ENCODE measurements at regions not wholly inside any gene's neighbourhood (a gene's known extent, or its start where the extent isn't known, plus 50 kb on each side); places are given as distances from the start of the nearest gene placed in this dataset.

DNA sequence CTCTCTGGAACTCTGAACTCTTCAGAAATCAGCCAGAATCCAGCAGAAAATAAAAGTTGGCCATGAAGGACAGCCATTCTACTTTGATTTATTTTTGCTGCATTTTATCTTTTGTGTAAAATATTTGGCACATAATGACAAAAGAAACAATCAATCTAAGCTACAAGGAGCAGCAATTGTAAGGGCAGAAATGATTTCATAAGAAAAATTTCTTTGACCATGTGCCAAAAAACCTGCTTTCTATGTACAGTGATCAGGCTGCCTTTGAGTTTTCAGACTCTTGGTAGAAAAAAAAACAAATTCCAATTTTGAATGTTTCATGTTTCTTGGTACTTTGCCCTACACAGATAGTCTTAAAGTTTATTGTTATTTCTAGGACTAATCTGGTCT, 69.8 kb upstream of the SLC1A3 start:
- TF ChIP-seq POLR2A (IDR thresholded peaks at IDR 0.05; ENCODE audit: low read depth, low read length) = no peak
- no peak for TF ChIP-seq POLR2AphosphoS5 (IDR thresholded peaks at IDR 0.05; ENCODE audit: low read depth, low read length)

Data from GM12892 (cell line).